Sciatic nerve (tissue), 2 donors: ENCODE measurements at regions not wholly inside any gene's neighbourhood (a gene's known extent, or its start where the extent isn't known, plus 50 kb on each side); places are given as distances from the start of the nearest gene placed in this dataset.

Experiments
- ATAC-seq: fragments of 200-7000 bp; cut with Tn5 transposase; one replicate; pipeline ENCODE4 v1.9.1; 2020; ENCODE audit warnings: mild to moderate bottlenecking, moderate library complexity
- DNase-seq: peaks from one replicate; pipeline ENCODE4 v3.0.0-alpha.2; 2020; ENCODE audit warnings: low spot score
- intact Hi-C: fragments of 100-400 bp; cut with DNase I; formaldehyde crosslinking; loops from one replicate; pipeline ENCODE4 v1.14.2; 2022
- donor health status: DM: no; HTN: no; CAD: no.
- donor health status: DM: no; HTN: no; CAD: no.

DNA sequence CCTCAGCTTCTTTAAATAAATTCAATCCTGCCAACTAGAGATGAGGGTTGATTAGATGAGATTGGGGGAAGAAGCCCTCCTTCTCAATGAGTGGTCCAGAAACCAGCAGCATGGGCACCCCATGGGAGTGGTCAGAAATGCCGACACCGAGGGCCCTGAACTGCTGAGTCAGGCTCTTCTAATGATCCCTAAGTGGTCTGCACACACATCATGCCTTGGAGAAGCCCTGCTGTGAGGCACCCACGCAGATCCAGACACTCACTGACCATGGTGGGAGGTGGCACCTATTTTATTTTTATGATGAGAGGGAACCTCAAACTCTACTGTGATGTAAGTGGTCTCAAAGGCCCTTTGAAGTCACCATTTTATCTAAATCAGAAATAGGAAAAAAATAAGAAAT is 72.3 kb upstream of the BOD1 start:
- intact Hi-C loops, result no loop called here
- ATAC-seq, result no peak
- no peak for DNase-seq

DNA sequence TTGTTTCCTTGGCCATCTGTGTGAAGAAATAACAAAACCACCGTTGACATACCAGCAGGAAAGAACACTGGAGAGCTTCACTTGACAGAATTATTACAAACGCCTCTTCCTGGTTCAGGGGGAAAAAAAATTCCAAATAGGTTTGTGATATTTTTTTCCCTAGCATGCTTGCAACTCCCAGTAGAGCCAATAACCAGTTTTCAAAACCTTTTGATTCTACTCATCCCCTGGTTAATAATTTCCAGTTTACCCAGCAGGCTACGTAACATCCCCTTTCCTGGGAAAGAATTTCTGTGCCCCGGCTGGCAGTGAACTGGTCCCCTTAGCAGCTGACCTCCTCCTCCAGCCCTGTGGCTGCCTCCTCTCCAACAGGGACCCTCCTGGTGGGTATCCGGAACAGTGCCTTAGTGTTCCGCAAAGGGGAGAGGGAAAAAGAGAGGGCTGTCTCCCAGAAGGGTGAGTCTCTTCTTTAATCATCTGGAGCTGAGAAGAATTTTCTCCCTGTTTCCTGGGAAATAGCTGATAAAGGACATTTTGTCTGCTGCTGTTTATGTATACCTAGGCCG is 72.8 kb upstream of the BOD1 start:
- intact Hi-C loops, result no loop called here
- ATAC-seq (peak; percentile 46), DNase-seq (no peak)

DNA sequence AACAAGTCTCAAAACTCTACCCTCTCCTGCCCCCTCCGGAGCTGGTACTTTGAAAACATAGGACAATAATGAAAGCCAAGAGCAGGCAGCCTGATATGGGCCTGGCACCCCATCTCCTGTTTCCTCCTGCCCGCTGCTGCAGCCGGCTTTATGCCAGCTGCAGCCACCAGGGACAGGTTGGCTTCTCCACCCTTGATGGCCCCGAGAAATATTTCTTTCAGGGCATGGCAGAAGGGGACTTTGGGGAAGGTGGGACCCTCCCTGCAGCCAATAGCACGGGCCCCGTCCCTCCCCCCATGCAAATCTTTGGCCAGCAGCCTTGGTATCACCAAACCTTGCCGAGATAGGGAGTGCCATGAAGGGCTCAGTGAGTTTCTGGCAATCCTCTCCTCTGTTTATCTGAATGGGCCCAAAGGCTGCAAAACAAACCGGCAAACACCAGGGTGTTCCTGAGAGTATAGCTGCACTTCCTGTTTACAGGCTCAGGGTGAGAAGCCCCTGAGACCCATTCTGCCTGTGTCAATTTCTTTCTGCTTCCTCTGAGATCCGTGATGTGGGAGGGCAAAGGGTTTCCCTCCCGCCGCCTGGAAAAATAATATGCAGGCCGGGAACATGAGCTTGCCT is 73.4 kb upstream of the BOD1 start:
- DNase-seq (no peak), ATAC-seq (peak; percentile 61)
- intact Hi-C loops, result no loop called here

DNA sequence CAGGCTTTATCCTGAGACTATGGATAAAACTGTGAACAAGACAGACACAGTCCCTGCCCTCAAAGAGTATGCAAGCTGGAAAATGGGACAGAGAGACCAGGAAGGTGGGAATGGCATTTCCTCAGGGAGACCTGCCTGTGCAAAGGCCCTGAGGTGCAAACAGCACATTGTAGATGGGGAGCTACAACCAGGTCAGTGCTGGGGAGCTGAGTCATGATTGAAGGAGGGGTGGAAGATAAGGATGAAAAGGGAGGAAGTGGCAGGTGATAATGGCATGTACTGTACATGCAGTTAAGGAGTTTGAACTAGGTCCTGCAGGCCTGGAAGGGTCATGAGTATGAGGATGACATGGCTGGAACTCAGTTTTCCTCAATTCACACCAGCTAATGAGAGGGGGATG is 75.5 kb upstream of the BOD1 start:
- intact Hi-C loops, result no loop called here
- no peak for ATAC-seq
- DNase-seq, result no peak

DNA sequence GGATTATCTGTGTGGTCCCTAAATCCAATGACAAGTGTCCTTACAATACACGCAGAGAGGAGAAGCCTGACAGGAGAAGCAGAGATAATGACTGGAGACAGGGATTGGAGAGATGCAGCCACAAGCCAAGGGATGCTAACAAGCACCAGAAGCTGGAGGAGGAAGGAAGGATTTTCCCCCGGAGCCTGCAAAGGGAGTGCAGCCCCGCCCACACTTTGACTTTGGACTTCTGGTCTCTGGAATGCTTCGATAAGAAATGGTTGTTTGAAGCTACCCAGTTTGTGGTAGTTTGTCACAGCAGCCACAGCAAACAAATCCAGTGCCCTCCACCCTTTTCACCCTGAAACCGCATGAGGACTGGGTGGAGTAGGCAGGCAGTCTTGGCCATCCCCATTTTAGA is 77.2 kb upstream of the BOD1 start:
- ATAC-seq, result no peak
- no peak for DNase-seq
- intact Hi-C loops, result no loop called here

DNA sequence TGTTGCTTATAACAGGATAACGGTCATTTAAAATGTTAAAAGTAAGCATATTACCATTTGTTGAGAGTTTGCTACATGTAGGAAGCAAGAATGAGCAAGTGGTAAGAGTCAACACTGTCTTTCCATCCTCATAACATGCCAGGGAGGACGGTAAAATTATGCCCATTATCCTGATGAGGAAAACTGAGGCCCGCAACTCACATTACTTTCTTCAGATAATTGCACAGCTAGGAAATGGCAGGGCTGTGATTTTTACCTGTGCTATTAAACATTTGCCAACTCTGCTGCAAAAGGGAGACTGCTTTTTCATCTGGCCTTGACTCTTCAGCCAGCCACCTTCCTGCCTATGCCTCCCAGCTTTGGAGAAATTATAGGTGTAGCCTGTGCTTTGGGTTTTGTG is 79.8 kb upstream of the BOD1 start:
- no peak for DNase-seq
- no peak for ATAC-seq
- intact Hi-C loops, result no loop called here

DNA sequence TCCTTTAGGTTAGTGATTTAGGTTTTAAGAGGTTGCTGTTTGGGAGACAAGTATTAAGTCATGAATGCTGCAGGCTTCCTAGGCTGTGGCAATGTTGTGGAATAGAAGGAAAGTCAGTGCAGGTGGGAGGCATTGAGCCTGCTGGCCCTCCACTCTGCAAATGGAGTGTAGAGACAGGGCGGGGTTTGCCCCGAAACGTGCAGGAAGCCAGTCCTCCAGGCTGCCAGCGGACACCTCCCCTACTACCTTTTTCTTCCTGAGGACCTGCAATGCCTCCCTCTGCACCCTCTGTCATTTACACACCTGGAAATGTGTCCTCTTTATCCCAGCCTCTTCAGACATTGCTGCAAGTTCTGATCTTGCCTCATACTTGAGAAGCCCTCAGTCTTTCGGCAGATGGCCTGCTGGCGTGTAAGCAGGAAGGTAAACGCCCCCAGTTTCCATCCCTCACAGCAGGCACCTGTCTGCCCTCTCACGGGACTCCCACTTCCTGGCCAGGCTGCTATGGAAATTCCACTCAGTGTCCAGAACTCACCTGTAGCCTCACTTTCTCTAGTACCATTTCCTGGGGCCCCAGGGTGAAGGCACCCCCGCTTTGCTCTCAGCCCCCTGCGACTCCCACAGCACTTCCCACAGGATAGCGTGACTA is 81.6 kb upstream of the BOD1 start:
- intact Hi-C loops, result no loop called here
- no peak for ATAC-seq

DNA sequence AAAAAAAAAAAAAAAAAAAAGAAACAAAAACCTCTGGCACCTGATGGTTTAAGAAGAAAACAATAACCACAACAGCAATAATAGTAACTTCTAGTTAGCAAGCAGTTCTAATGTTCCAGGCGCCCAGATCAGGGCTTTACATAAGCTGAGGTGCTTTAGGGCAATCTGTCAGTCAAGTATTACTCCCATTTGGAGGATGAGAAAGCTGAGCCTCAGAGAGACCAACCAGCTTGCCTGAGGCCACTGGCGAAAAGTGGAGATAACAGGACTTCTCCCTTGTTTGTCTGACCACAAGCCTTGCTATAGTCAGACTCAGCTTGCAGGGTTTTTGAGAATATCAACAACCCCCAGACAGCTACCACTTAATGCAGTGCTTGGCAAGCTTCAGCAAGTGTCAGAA is 83.5 kb upstream of the BOD1 start:
- intact Hi-C loops, result no loop called here
- no peak for DNase-seq
- ATAC-seq, result no peak

More for the DNA sequence above, 81.6 kb upstream of the BOD1 start:
- no peak for DNase-seq

DNA sequence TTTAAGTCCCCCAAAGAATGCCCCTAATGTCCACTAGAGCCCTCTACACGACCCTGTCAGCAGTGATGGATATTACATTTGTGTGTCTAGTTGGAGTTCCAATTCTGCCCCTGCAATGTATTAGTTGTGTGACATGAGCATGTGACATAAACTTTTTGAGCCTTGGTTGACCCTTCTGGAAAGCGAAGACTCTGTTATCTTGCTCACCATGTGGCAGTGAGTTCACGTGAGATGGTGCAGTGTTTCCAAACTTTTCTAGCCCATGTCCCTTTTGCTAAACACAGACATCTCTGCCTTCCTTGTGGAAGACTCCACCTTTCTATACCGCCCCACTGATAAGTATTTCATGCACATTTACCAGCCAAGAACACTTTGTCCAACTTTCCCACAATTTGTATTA is 87.0 kb upstream of the BOD1 start:
- intact Hi-C loops, result no loop called here
- no peak for ATAC-seq
- DNase-seq, result no peak

DNA sequence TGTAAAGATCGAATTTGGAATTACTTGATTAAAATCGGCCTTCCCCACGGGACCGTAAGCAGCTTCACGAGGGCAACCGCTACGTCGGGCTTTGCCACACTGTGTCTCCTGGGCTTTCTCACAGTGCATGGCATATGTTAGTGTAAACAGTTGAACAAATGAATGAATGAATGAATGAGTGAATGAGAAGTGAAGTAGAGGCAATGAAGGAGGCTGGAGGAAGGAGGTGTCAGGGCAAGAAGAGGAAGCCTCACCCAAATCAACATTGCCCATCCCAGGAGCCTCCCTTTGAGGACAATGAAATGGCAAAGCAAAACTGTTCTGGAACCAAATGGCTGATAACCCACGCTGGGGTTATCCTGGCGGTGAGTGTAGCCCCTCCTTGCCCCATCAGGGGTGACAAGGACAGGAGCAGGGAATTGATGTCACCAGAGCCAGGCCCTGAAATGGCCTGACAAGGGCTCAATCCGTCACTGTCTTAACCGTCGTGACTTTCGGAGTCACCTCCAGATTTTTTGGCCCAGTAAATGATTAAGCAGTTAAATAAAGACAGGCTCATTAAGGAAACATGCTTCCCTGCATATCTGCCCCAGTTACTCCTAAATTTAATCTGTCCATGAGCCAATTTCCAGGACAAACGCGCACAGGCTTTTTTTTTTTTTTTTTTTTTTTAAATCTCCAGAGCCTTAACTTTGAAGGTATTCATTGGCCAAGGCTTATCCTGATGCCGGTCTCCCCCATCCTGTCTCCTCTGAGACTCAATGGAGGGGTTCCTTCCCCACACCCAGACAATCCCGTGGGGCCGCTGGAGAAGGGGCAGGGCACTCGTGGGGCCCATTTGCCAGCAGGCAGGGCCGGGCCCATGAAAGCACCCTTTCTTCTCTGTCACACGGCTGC is 88.4 kb upstream of the BOD1 start:
- intact Hi-C loops, result no loop called here
- ATAC-seq (no peak), DNase-seq (no peak)

DNA sequence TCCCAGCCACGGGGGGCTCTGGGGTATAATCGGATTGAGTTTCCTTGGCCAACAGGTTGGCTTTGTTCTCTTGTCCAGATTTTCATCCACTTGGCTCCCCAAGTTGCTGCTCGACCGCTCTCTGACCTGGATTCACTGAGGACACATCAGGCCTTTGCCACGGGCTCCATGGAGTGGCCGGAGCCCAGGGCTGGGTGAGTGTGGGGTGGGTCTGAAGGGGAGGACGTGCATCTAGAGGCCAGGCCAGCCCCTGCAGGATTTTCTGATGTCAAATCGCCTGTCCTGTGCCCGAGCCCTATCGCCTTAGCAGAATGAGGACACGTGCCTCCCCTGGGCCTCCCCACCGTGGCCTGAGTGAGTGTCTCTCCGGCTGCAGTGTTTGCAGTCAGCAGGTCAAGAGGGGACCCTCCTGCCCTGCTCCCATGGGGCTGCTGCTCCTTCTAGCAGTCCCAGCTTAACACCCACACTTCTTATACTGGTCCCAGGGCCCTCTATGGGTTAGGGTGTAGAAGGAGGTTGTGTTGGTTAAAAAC is 89.1 kb upstream of the BOD1 start:
- no peak for DNase-seq
- intact Hi-C loops, result no loop called here
- ATAC-seq, result peak; percentile 13

DNA sequence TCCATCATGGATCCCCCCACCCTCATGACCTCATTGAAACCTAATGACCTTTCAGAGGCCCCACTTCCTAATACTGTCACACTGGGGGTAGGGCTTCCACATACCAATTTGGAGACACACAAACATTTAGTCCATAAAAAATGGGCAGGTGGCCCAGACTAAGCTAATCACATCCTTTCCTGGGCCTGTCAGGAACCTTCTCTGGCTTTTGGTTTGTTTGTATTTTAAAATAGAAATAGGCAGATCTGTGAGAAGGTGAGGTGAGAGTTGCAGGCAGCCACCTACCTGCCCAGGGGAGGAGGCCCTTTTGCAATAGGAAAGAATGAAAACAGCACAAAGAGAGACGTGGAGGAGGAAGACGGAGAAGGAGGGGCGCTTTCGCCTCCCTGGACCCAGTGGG is 90.2 kb upstream of the BOD1 start:
- ATAC-seq, result no peak
- intact Hi-C loops, result no loop called here
- no peak for DNase-seq

DNA sequence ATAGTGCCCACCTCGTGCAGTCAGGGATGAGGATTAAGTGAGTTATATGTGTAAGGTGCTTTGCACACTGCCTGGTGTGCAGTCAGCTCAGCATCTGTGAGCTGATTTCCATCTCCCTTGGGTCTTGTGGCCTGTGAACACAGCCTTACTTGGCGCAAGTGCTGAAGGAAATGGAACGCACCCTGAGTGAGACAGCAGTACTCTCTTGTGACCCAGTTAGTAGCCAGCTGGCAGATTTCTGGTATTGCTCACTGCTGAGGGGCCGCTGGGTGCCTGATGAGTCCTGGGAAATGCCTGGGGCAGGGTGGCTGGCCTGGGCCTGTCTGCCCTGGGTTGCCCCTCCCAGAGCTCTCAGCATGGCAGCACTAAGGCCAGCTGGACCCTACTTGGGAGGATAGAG is 90.9 kb upstream of the BOD1 start:
- peak; percentile 83 for ATAC-seq
- intact Hi-C loops, result no loop called here
- DNase-seq, result no peak

DNA sequence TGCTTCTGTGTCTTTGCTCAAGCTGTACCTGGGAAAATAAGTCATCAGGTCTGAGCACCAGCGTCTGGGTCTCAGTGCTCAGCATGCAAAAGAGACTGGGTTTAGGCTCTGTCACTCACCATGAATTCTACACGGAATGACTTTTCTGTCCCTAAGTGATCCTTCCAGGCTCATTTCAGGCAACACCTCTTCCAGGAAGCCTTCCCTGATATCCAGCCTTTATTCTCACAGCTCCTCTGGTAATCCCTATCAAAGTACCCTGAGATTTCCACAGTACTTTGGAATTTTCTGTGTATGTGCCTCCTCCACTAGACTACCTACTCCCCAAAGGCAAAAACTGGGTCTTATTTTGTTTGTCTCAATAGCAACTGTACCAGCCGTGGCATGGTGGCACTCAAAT is 92.7 kb upstream of the BOD1 start:
- intact Hi-C loops, result no loop called here

DNA sequence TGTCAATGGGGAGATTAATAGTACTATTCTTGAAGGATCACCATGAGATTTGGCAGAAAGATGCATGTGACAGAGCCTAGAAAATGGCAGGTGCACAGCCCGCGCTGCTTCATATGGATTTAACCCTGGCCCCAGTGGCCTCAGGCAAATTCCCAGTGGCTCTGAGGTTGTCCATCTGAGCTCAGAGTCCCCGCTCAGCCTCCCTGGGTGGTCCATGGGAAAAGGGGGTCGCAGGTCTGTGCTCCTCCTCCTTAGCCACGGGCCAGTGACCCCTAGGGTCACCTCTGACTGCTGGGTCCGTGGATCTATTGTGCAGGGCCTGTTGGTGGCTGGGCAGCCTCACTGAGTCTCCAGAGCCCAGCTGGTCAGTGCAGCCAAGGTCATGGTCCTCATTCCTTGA is 93.3 kb upstream of the BOD1 start:
- ATAC-seq (no peak), DNase-seq (no peak)
- intact Hi-C loops, result no loop called here

More for the DNA sequence above, 92.7 kb upstream of the BOD1 start:
- ATAC-seq, result no peak
- no peak for DNase-seq

DNA sequence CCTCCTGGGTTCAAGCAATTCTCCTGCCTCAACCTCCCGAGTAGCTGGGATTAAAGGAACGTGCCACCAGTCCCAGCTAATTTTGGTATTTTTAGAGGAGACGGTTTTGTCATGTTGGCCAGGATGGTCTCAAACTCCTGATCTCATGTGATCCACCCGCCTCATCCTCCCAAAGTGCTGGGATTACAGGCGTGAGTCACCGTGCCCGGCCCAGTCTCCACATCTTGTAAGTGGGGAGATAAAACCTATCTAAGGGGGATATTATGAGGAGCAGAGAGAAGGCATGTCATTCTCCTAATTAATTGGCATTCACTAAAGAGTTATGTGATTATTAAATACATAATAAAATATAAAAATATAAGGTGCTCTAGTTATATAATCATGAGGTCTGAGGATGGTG is 94.1 kb upstream of the BOD1 start:
- intact Hi-C loops, result no loop called here
- DNase-seq, result no peak
- no peak for ATAC-seq

DNA sequence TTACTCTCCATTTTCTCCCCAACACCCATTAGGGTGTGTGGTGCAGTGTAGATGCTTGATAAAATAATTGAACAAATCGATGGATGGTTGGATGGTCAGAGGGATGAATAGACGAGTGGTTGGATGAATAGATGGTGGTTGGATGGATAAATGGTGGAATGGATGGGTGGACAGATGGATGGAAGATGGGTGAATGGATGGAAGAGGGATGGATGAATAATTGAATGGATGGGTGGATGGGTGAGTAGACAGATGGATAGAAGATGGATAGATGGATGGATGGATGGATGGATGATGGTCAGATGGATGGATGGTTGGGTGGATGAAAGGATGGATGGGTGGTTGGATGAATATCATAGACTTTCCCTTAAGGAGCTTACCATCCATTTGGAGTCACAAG is 95.0 kb upstream of the BOD1 start:
- intact Hi-C loops, result no loop called here
- DNase-seq (no peak), ATAC-seq (no peak)

DNA sequence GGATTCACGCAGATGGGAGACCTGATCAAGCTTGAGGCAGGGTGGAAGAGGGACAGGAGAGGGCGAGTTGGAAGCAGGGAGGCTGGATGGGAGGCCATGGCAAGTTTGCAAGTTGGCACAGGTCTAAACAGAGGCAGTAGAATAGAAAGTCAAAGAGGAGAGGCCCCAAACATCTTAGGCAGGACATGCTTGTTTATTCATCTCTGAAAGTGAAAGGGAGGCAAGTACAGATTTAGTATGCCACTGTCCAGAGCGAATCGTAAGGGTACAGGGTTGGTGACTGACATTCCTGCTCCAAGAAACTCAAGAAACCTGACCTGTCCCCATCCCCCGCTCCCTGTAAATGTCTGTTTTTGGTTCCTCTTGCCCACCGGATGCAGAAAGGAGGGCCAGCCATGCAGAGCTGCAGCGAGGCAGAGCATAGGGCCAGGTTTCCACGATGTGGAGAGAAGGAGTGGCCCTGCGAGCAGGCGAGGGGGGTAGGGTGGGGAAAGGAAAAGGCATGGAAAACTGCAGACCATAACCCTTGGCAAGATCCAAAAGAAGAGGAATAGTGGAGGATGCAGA is 96.2 kb upstream of the BOD1 start:
- ATAC-seq (no peak), DNase-seq (no peak)
- intact Hi-C loops, result no loop called here
